ENCODE measurements at regions not wholly inside any gene's neighbourhood (a gene's known extent, or its start where the extent isn't known, plus 50 kb on each side); places are given as distances from the start of the nearest gene placed in this dataset.

DNA sequence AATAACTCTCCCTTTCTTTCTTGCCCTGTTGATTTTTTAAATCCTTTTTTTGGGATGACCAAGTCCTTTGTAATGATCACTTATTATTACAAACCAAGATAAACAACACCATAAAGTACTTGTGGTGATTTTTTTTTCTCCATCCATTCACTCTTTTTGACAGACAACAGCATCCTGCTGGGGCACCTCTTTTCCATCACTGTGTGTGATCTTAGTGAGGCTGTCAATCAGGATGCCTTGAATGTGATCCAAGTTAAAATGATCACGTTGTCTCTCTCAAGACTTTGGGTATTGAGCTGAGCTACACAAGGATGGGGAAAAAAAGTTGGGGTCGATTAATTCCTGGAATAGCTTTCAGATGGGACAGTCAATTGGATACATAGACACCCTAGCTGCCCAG, 73.6 kb upstream of the PPP2R2B start:
- TF ChIP-seq, protein P1, sequence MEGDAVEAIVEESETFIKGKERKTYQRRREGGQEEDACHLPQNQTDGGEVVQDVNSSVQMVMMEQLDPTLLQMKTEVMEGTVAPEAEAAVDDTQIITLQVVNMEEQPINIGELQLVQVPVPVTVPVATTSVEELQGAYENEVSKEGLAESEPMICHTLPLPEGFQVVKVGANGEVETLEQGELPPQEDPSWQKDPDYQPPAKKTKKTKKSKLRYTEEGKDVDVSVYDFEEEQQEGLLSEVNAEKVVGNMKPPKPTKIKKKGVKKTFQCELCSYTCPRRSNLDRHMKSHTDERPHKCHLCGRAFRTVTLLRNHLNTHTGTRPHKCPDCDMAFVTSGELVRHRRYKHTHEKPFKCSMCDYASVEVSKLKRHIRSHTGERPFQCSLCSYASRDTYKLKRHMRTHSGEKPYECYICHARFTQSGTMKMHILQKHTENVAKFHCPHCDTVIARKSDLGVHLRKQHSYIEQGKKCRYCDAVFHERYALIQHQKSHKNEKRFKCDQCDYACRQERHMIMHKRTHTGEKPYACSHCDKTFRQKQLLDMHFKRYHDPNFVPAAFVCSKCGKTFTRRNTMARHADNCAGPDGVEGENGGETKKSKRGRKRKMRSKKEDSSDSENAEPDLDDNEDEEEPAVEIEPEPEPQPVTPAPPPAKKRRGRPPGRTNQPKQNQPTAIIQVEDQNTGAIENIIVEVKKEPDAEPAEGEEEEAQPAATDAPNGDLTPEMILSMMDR (IDR thresholded peaks at IDR 0.05; ENCODE audit: low read depth, low read length), result no peak
- no peak for DNase-seq (ENCODE audit: low read depth in 2 of 2)
- no peak overlapping the region for H3K4me3 ChIP-seq (replicated peaks in 1 of 2; ENCODE audit: low read depth in 2 of 2, low read length in 2 of 2)

DNA sequence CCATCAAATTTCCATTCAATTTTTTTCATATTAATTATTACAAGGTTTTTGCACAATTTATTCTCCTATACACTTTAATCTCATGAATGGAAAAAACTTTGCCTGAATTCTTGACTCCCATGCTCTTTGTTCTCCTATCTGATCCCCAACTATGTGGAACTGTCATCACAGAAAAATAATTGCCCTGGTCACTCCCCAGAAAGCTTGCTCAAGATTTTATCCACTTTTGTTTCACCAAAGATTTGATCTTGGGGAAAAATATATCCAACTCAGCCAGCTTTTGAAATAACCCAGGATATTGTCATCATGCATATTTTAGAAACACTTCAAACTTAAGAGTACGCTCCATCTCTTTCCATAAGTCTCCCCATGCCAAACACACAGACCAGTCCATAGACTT, 77.7 kb upstream of the PPP2R2B start:
- TF ChIP-seq, protein P1 (IDR thresholded peaks at IDR 0.05; ENCODE audit: low read depth, low read length), result no peak
- no peak for DNase-seq (ENCODE audit: low read depth in 2 of 2)
- H3K4me3 ChIP-seq (replicated peaks in 1 of 2; ENCODE audit: low read depth in 2 of 2, low read length in 2 of 2), result no peak overlapping the region

DNA sequence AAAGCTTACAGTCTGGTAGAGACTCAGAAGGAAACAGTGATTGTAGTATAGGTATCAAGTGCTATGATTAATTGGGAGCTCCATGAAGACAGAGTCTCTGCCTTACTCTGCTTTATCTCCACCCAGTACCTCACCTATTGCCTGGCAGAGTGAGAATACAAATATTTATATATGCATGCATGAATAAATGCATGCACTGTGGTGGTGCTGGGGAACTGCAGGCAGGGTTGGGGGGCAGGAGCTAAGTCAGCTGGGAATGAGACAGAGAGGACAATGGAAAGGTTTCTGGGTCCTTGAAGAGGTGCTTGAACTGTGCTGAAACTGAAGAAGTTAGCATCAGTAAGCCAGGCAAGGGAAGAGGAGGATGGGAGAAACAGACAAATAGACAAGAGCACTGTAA, 80.8 kb upstream of the PPP2R2B start:
- no peak overlapping the region for H3K4me3 ChIP-seq (replicated peaks in 1 of 2; ENCODE audit: low read depth in 2 of 2, low read length in 2 of 2)
- DNase-seq (ENCODE audit: low read depth in 2 of 2), result no peak
- TF ChIP-seq, protein P1 (IDR thresholded peaks at IDR 0.05; ENCODE audit: low read depth, low read length), result no peak

DNA sequence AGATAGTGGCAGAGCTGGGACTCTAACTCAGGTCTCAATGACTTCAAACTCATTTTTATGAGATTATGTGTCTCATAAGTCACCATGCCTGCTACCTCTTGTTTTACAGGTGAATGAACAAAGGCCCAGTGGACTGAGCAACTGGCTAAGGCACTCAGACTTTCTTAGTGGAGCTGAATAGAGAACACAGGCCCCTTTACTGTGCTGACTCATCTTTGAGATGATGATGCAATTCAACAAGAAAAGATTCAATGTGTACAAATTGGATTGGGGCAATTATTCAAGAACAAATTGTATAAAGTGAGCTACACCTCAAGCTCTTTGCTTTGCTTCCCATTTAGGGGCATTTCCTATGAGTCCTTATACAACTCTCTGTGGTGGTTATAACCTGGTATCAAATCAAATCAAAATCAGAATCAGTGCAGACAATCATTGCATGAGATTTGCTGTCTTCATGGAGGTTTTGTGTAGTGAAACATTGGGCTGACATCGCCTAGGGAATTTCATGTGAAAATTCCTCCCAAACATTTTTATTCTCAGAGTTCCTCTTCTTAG, 84.3 kb upstream of the PPP2R2B start:
- peak; percentile 49 to 58 for DNase-seq (ENCODE audit: low read depth in 2 of 2)
- TF ChIP-seq, protein P1 (IDR thresholded peaks at IDR 0.05; ENCODE audit: low read depth, low read length), result no peak

DNA sequence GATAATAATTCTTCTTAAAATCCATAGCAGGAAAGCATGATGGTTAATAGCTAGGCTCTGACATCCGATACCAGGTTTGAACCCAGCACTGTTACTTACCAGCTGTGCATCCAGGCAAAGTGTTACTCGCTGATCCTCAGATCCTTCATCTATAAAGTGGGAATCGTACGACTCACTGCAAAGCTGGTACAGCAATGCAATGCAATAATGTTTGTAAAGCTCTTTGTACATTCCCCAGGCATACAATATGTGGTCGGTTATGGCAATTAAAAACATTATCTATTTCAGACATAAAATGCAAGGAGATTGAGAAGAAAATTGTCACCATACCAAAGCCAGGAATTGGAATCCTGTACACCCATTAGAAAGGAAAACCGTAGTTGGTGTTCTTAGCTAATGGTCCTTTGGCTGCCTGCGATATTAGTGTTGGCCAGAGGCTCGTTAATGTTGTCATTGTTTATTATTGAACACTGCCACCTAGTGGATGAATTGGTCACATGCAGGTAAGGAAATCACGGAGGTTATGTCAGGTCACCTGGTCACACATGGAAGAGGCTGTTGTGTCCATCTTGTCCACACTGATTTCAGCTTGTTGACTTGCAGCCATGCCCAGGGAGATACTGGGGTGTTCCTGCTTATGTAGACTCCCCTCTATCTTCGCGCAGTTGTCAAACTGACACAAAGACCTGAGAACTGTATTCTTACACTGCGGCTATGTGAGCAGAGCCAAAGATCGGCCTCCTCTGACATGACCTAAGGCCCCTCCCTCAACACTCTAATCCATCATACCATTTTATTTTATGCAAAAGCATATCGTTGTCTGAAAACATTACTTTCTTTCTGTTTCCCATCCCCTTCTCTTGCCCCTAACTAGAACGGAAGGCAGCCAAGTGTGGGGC, 87.5 kb upstream of the PPP2R2B start:
- DNase-seq (ENCODE audit: low read depth in 2 of 2), result peak; percentile 84 to 85
- TF ChIP-seq, protein P1 (IDR thresholded peaks at IDR 0.05; ENCODE audit: low read depth, low read length), result peak; percentile 68
- H3K4me3 ChIP-seq (replicated peaks in 1 of 2; ENCODE audit: low read depth in 2 of 2, low read length in 2 of 2), result no peak overlapping the region

More for the DNA sequence above, 84.3 kb upstream of the PPP2R2B start:
- no peak overlapping the region for H3K4me3 ChIP-seq (replicated peaks in 1 of 2; ENCODE audit: low read depth in 2 of 2, low read length in 2 of 2)

DNA sequence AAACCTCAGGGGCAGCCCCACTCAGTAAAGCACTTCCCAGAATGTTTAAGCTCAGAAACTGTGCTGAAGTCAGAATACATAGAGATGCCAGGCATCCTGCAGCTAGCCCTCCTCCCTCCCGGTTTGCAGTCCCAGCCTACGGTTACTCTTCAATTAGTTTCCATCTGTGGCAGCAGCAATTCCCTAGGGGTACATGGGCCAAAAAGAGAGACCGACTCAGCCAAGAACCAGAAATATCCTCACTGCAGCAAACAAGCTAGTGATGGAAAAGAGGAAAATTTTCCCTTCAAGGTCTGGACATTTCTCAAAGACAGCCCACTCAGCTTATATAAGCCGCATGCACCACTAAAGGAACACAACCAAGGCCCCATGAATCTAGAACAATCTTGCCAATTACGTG, 89.1 kb upstream of the PPP2R2B start:
- no peak overlapping the region for H3K4me3 ChIP-seq (replicated peaks in 1 of 2; ENCODE audit: low read depth in 2 of 2, low read length in 2 of 2)
- TF ChIP-seq, protein P1 (IDR thresholded peaks at IDR 0.05; ENCODE audit: low read depth, low read length), result no peak
- DNase-seq (ENCODE audit: low read depth in 2 of 2), result no peak

All from cardiac fibroblast (primary cell).